ENCODE measurements at regions not wholly inside any gene's neighbourhood (a gene's known extent, or its start where the extent isn't known, plus 50 kb on each side); places are given as distances from the start of the nearest gene placed in this dataset.

GRCh38 chr1:189658381-189658780, 819.3 kb downstream of the BRINP3 start:
- Histone ChIP-seq H3K9ac (ENCODE audit: low read length) (no peak overlapping the region), H3K27me3 (ENCODE audit: low read depth, low read length) (no peaks in the 10 kb centered on the region), H3K4me1 (ENCODE audit: low read length) (no peaks in the 10 kb centered on the region), H3K9me3 (ENCODE audit: insufficient read depth, low read length) (no peaks in the 10 kb centered on the region), H3K4me3 (ENCODE audit: low read length) (no peak overlapping the region), H4K20me1 (ENCODE audit: insufficient read depth, low read length) (no peaks in the 10 kb centered on the region), H2AFZ (ENCODE audit: low read depth, low read length) (no peak overlapping the region), H3K36me3 (replicated peaks; ENCODE audit: low read depth, low read length) (no peaks in the 10 kb centered on the region), H3K79me2 (ENCODE audit: low read length) (no peaks in the 10 kb centered on the region), H3K4me2 (ENCODE audit: low read length) (no peak overlapping the region), H3K27ac (ENCODE audit: low read length) (no peak overlapping the region)
- TF ChIP-seq CTCF (IDR thresholded peaks at IDR 0.05; ENCODE audit: low read depth, low read length) = no peak
- TF ChIP-seq EZH2phosphoT487 (IDR thresholded peaks at IDR 0.05; ENCODE audit: low read depth) = no peak

- H3K4me2 ChIP-seq (ENCODE audit: low read length) = no peak overlapping the region
- no peaks in the 10 kb centered on the region for H3K4me1 ChIP-seq (ENCODE audit: low read length)
- H3K27ac ChIP-seq (ENCODE audit: low read length) = no peak overlapping the region
- H3K36me3 ChIP-seq (replicated peaks; ENCODE audit: low read depth, low read length) = no peaks in the 10 kb centered on the region
- no peaks in the 10 kb centered on the region for H4K20me1 ChIP-seq (ENCODE audit: insufficient read depth, low read length)
- no peak overlapping the region for H3K4me3 ChIP-seq (ENCODE audit: low read length)
- TF ChIP-seq CTCF (IDR thresholded peaks at IDR 0.05; ENCODE audit: low read depth, low read length) (no peak), EZH2phosphoT487 (IDR thresholded peaks at IDR 0.05; ENCODE audit: low read depth) (no peak)
- H3K27me3 ChIP-seq (ENCODE audit: low read depth, low read length) = no peaks in the 10 kb centered on the region
- H3K79me2 ChIP-seq (ENCODE audit: low read length) = no peaks in the 10 kb centered on the region
- no peak overlapping the region for H3K9ac ChIP-seq (ENCODE audit: low read length)
- H2AFZ ChIP-seq (ENCODE audit: low read depth, low read length) = no peak overlapping the region
- H3K9me3 ChIP-seq (ENCODE audit: insufficient read depth, low read length) = no peaks in the 10 kb centered on the region
Observed at GRCh38 chr1:189659731-189660130, 817.9 kb downstream of the BRINP3 start.

GRCh38 chr1:189662190-189662589, 815.5 kb downstream of the BRINP3 start:
- no peak overlapping the region for H3K9ac ChIP-seq (ENCODE audit: low read length)
- H3K79me2 ChIP-seq (ENCODE audit: low read length) = no peaks in the 10 kb centered on the region
- H3K27ac ChIP-seq (ENCODE audit: low read length) = no peak overlapping the region
- H3K4me2 ChIP-seq (ENCODE audit: low read length) = no peak overlapping the region
- no peak overlapping the region for H2AFZ ChIP-seq (ENCODE audit: low read depth, low read length)
- no peaks in the 10 kb centered on the region for H4K20me1 ChIP-seq (ENCODE audit: insufficient read depth, low read length)
- H3K4me1 ChIP-seq (ENCODE audit: low read length) = no peaks in the 10 kb centered on the region
- H3K27me3 ChIP-seq (ENCODE audit: low read depth, low read length) = no peaks in the 10 kb centered on the region
- H3K4me3 ChIP-seq (ENCODE audit: low read length) = no peak overlapping the region
- H3K36me3 ChIP-seq (replicated peaks; ENCODE audit: low read depth, low read length) = no peaks in the 10 kb centered on the region
- no peaks in the 10 kb centered on the region for H3K9me3 ChIP-seq (ENCODE audit: insufficient read depth, low read length)
- TF ChIP-seq CTCF (IDR thresholded peaks at IDR 0.05; ENCODE audit: low read depth, low read length) (no peak), EZH2phosphoT487 (IDR thresholded peaks at IDR 0.05; ENCODE audit: low read depth) (no peak)

GRCh38 chr1:189669846-189670245, 807.8 kb downstream of the BRINP3 start:
- Histone ChIP-seq H3K27me3 (ENCODE audit: low read depth, low read length) (no peaks in the 10 kb centered on the region), H3K27ac (ENCODE audit: low read length) (no peak overlapping the region), H3K9me3 (ENCODE audit: insufficient read depth, low read length) (no peaks in the 10 kb centered on the region), H3K4me2 (ENCODE audit: low read length) (no peak overlapping the region), H3K36me3 (replicated peaks; ENCODE audit: low read depth, low read length) (no peaks in the 10 kb centered on the region), H3K4me3 (ENCODE audit: low read length) (no peak overlapping the region), H3K9ac (ENCODE audit: low read length) (no peak overlapping the region), H3K79me2 (ENCODE audit: low read length) (no peaks in the 10 kb centered on the region), H2AFZ (ENCODE audit: low read depth, low read length) (no peak overlapping the region), H4K20me1 (ENCODE audit: insufficient read depth, low read length) (no peaks in the 10 kb centered on the region), H3K4me1 (ENCODE audit: low read length) (no peaks in the 10 kb centered on the region)
- TF ChIP-seq CTCF (IDR thresholded peaks at IDR 0.05; ENCODE audit: low read depth, low read length) (no peak), EZH2phosphoT487 (IDR thresholded peaks at IDR 0.05; ENCODE audit: low read depth) (no peak)

All from OCI-LY3 (cell line).